ENCODE measurements at regions not wholly inside any gene's neighbourhood (a gene's known extent, or its start where the extent isn't known, plus 50 kb on each side); places are given as distances from the start of the nearest gene placed in this dataset.

- intact Hi-C loops (cut with DNase I) = no loop called here
- peaks cover 23% of the 10 kb centered on the region for H3K4me1 ChIP-seq
- no peaks in the 10 kb centered on the region for H3K36me3 ChIP-seq
- H3K27ac ChIP-seq = no peak overlapping the region
- H3K4me3 ChIP-seq = no peak overlapping the region
- no peak for DNase-seq (ENCODE audit: extremely low spot score in 2 of 2)
- TF ChIP-seq POLR2A (IDR thresholded peaks at IDR 0.05) = no peak
- TF ChIP-seq POLR2AphosphoS5 (IDR thresholded peaks at IDR 0.05; ENCODE audit: insufficient read depth in 1 of 2, low read depth in 1 of 2) = no peak
- no peak for TF ChIP-seq CTCF (IDR thresholded peaks at IDR 0.05)
- H3K9me3 ChIP-seq = no peaks in the 10 kb centered on the region
- H3K27me3 ChIP-seq = no peaks in the 10 kb centered on the region
Measured at GRCh38 chr6:164106345-164106769, 691.8 kb downstream of the QKI start.

- H3K27ac ChIP-seq = no peak overlapping the region
- H3K4me1 ChIP-seq = peaks cover 23% of the 10 kb centered on the region
- TF ChIP-seq POLR2AphosphoS5 (IDR thresholded peaks at IDR 0.05; ENCODE audit: insufficient read depth in 1 of 2, low read depth in 1 of 2) (no peak), CTCF (IDR thresholded peaks at IDR 0.05) (no peak), POLR2A (IDR thresholded peaks at IDR 0.05) (no peak)
- H3K9me3 ChIP-seq = no peaks in the 10 kb centered on the region
- no peaks in the 10 kb centered on the region for H3K27me3 ChIP-seq
- no peaks in the 10 kb centered on the region for H3K36me3 ChIP-seq
- no peak overlapping the region for H3K4me3 ChIP-seq
- intact Hi-C loops (cut with DNase I) = no loop called here
- no peak for DNase-seq (ENCODE audit: extremely low spot score in 2 of 2)
Measured at GRCh38 chr6:164105705-164106104, 691.2 kb downstream of the QKI start.

DNA sequence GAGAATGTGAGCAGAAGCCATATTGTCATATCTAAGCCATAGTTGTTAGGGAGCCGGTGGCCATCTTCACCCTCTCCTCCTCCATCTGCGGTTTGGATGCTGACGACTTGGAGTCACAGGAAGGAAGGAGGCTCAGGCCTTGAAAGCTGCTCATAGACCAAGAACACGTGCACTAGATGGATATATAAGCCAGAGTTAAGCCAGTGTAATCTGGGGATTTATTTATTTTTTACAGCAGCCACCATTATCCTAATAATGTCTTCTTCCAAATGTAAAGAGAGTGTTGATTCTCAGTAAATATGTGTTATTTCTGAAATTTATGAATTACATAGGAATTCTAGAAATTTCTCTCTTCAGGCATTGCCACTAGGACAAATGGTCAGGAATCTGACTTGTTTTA, 689.9 kb downstream of the QKI start:
- peaks cover 18% of the 10 kb centered on the region for H3K4me1 ChIP-seq
- H3K9me3 ChIP-seq = no peaks in the 10 kb centered on the region
- no peak overlapping the region for H3K27ac ChIP-seq
- H3K27me3 ChIP-seq = no peaks in the 10 kb centered on the region
- no peak overlapping the region for H3K4me3 ChIP-seq
- DNase-seq (ENCODE audit: extremely low spot score in 2 of 2) = no peak
- intact Hi-C loops (cut with DNase I) = no loop called here
- no peaks in the 10 kb centered on the region for H3K36me3 ChIP-seq
- TF ChIP-seq POLR2A (IDR thresholded peaks at IDR 0.05) (no peak), POLR2AphosphoS5 (IDR thresholded peaks at IDR 0.05; ENCODE audit: insufficient read depth in 1 of 2, low read depth in 1 of 2) (no peak), CTCF (IDR thresholded peaks at IDR 0.05) (no peak)

- H3K36me3 ChIP-seq = no peaks in the 10 kb centered on the region
- no peak for DNase-seq (ENCODE audit: extremely low spot score in 2 of 2)
- no peaks in the 10 kb centered on the region for H3K9me3 ChIP-seq
- no peak overlapping the region for H3K27ac ChIP-seq
- H3K27me3 ChIP-seq = no peaks in the 10 kb centered on the region
- no peak for TF ChIP-seq POLR2AphosphoS5 (IDR thresholded peaks at IDR 0.05; ENCODE audit: insufficient read depth in 1 of 2, low read depth in 1 of 2)
- TF ChIP-seq POLR2A (IDR thresholded peaks at IDR 0.05) = no peak
- TF ChIP-seq CTCF (IDR thresholded peaks at IDR 0.05) = no peak
- H3K4me1 ChIP-seq = peaks cover 13% of the 10 kb centered on the region
- no peak overlapping the region for H3K4me3 ChIP-seq
- intact Hi-C loops (cut with DNase I) = no loop called here
Measured at GRCh38 chr6:164102693-164103092, 688.2 kb downstream of the QKI start.

GRCh38 chr6:164101859-164102258, 687.3 kb downstream of the QKI start:
- no peak overlapping the region for H3K4me3 ChIP-seq
- intact Hi-C loops (cut with DNase I) = no loop called here
- TF ChIP-seq POLR2AphosphoS5 (IDR thresholded peaks at IDR 0.05; ENCODE audit: insufficient read depth in 1 of 2, low read depth in 1 of 2) (no peak), CTCF (IDR thresholded peaks at IDR 0.05) (no peak), POLR2A (IDR thresholded peaks at IDR 0.05) (no peak)
- no peak overlapping the region for H3K27ac ChIP-seq
- H3K27me3 ChIP-seq = no peaks in the 10 kb centered on the region
- H3K36me3 ChIP-seq = no peaks in the 10 kb centered on the region
- H3K9me3 ChIP-seq = no peaks in the 10 kb centered on the region
- peaks cover 12% of the 10 kb centered on the region for H3K4me1 ChIP-seq
- peak in 1 of 2 donors; percentile 25 for DNase-seq (ENCODE audit: extremely low spot score in 2 of 2)
